GM18508 (cell line): ENCODE measurements at regions not wholly inside any gene's neighbourhood (a gene's known extent, or its start where the extent isn't known, plus 50 kb on each side); places are given as distances from the start of the nearest gene placed in this dataset.

ENCODE experiments used
- ATAC-seq: cut with Tn5 transposase; IDR thresholded peaks from one replicate; pipeline ENCODE4 v1.9.1; 2021; ENCODE audit warnings: moderate number of reproducible peaks; ENCODE audit not compliant: insufficient read depth, unreplicated experiment

- ATAC-seq: no peak
Observed at GRCh38 chr4:155077452-155078229, 130.8 kb upstream of the NPY2R start.

- ATAC-seq: no peak
Observed at GRCh38 chr4:155079871-155080270, 128.6 kb upstream of the NPY2R start.

DNA sequence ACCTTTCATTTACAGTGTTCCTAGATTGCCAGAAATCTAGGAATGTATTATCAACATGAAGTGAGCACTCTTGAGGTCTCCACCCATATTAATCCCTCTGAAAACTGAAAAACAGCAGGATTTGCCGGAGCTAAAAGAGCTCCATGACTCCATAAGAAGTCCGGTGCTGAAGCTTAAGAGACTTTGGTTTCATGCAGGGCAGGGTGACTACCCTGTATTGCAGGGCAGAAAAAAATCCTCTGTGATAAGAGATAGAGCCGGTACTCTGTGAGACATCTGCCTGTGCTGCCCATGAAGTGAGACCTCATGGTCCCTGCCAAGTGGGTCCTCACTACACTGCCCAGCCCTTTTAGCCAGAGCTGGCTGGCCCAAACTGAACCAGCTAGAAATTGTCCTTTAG is 127.2 kb upstream of the NPY2R start:
- ATAC-seq: no peak

GRCh38 chr4:155085843-155086530 is 122.4 kb upstream of the NPY2R start:
- no peak for ATAC-seq

DNA sequence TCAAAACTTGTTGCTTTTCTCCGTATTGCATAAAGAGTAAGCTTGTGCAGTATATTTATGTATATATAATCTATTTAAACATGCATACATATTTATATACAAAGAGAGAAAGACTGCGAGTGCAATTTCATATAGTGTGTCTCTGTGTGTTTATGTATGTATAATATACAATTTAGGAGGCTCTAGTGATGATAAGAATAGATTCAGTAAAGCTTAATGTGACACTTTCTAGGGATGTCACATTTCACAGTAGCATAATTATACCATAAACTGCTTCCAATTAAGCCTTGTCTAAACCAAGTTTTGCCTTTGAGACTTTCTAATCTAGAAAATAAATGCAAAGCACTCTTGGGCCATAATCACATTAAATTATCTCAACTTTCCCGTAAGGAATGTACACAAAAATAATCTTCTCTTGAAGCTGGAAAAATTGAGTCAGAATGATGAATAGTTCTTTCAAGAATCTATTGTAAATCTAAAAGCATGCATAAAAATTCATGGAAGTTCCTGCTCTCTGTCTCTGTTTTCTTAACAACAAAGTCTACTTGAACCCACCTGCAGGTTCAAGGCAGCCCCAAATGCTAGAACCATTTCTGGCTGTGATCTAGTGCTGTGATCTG is 114.1 kb upstream of the NPY2R start:
- ATAC-seq: no peak

DNA sequence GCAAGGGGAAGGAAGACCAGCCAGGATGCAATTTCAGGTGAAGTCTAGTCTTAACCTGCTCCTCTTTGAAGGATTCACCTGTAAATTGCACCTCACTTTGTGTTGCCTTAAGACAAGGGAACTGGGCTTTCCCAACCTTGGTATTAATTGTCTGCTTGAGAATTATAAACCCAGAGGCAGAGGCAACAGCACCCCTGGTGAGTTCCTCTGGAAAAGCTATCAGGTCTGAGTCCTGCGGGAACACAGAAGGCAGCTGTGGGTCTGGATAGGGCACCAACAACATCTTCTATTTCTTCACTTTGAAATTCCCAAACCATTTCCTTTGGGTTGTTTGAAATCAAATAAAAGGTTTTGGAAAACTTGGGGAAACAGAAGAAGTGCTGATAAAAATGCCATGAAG is 109.2 kb upstream of the NPY2R start:
- no peak for ATAC-seq

DNA sequence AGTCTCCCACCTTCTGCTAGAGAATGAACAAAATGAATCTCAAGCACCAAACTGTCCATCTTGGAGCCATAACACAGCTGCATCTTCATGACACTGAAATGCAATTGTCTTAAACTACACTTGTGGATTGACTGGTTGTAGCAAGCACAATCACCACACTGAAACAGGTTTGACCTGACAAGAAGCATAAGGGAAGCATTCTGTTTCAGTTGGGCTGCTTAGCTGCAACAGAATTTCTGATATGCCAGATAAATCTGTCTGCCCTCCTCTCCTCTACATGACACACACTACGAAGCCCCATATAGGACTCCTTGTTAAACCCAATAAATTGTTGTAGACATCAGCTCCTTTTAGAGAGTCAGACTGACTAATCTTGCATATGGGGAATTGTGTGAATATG is 101.8 kb upstream of the NPY2R start:
- ATAC-seq: no peak

GRCh38 chr4:155107059-155107458 is 101.4 kb upstream of the NPY2R start:
- no peak for ATAC-seq

DNA sequence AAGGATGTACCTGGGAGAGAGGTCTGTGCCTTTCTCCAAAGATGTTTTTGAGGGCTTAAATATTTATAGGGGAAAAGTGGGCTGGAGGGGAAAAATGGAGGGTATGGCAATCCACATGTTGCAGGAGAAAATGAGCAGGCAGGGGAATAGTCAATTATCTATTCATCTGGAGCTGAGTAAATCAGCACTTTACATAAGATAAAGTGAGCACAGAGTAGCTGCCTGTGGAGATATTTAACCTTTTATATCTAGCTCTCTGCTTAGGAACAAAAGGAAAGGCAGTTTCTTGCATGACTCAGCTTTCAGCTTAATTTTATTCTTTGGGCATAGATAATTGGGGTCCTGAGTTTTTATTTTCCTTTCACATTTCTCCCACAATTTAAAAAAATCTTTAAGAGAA is 93.6 kb upstream of the NPY2R start:
- ATAC-seq: no peak

DNA sequence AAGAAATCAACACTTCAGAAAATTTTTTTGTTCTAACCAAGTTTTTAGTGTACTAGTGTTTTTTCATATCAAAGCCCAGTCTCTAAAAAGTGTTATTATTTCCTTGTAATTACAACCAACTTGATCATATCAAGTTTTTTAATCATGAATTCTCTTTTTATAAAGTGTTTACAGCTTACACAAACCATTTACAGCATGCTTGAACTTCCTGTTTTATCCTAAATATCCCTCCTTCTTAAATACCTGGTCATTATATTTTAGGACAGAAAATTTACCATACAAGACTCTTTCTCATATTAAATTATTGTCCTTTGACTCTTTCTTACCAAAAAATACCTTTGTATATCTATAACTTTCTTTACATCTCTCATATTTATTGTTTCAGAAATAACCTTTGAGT is 89.4 kb upstream of the NPY2R start:
- no peak for ATAC-seq

- no peak for ATAC-seq
Observed at GRCh38 chr4:155120536-155120935, 87.9 kb upstream of the NPY2R start.

GRCh38 chr4:155122382-155122781 is 86.1 kb upstream of the NPY2R start:
- no peak for ATAC-seq

DNA sequence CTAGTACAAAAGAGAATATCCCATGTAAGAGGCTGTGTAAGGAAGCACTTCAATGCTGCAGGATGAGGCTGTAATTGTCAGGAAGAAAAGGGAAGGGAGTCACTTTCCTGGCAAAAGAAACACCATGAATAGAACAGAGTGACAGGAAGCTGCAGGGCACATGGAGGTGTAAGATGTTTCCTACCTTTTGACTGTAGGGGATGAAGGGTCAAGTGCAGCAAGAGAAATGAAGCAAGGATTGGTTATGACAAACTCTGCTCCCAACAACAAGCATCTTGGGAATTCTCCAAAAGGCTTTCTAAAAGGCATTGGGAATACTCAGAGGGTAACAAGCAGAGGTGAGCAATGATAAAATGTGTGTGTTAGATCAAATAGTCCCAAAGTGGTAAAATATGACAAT is 74.3 kb upstream of the NPY2R start:
- ATAC-seq: no peak

- no peak for ATAC-seq
Observed at GRCh38 chr4:155140889-155141288, 67.5 kb upstream of the NPY2R start.

DNA sequence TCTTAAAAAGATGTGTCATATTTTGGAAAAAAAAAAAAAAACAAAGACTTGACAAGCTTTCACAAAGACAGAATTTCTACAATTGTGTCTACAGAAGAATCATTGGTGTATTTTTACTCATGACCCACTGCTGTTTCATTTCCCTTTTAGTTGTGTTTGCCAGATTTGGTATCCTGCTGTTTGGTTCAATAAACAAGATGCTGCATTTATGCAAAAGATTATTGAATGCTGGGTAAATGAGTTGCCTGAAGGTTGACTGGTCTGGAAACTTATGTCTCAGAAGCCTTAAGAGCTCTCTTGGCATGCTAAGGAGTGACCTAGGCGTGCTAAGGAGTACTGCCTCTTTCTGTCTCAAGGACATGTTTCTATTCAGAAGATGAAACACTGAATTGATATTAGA is 64.9 kb upstream of the NPY2R start:
- ATAC-seq: no peak
